Skeletal muscle satellite cell (primary cell): ENCODE measurements at regions not wholly inside any gene's neighbourhood (a gene's known extent, or its start where the extent isn't known, plus 50 kb on each side); places are given as distances from the start of the nearest gene placed in this dataset.

ENCODE experiments used
- H3K27me3 ChIP-seq: 2 replicates; pipeline ENCODE4 v1.7.0; 2013; ENCODE audit warnings: low read length; ENCODE audit not compliant: control insufficient read depth, insufficient read depth
- H3K36me3 ChIP-seq: 2 replicates; pipeline ENCODE4 v1.7.0; 2013; ENCODE audit warnings: mild to moderate bottlenecking, control low read depth, low read length; ENCODE audit not compliant: insufficient read depth
- H3K4me1 ChIP-seq: 2 replicates; pipeline ENCODE4 v1.7.0; 2013; ENCODE audit warnings: low read length; ENCODE audit not compliant: control insufficient read depth, insufficient read depth
- H3K4me2 ChIP-seq: 2 replicates; pipeline ENCODE4 v1.7.0; 2013; ENCODE audit warnings: mild to moderate bottlenecking, low read length
- H3K4me3 ChIP-seq: 2 replicates; pipeline ENCODE4 v1.7.0; 2013; ENCODE audit warnings: low read length
- H3K9ac ChIP-seq: 2 replicates; pipeline ENCODE4 v1.7.0; 2013; ENCODE audit warnings: mild to moderate bottlenecking, low read depth, low read length, moderate library complexity
- H3K9me3 ChIP-seq: replicated peaks from 2 replicates; pipeline ENCODE4 v1.7.0; 2013; ENCODE audit warnings: mild to moderate bottlenecking, control low read depth, low read length

DNA sequence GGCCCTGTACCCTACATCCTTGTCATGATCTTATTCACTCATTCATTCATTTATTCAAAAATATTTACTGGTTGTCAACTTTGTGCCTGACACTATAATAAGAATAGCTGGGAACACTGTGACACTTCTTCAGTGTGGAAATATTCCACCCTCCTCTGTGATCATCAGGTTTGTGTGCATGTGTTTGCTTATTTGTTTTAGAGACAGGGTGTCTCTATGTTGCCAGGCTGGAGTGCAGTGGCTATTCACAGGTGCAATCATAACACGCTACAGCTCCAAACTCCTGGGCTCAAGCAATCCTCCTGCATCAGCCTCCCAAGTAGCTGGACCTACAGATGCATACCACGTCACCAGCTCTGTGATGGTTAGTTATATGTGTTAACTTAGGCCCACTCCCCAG is 50.0 kb upstream of the PLCL2 start:
- H3K9me3 ChIP-seq, result no peaks in the 10 kb centered on the region
- no peak overlapping the region for H3K4me2 ChIP-seq
- no peaks in the 10 kb centered on the region for H3K36me3 ChIP-seq
- no peak overlapping the region for H3K4me3 ChIP-seq
- H3K27me3 ChIP-seq, result peaks cover 10% of the 10 kb centered on the region
- peaks cover 5% of the 10 kb centered on the region for H3K4me1 ChIP-seq
- no peak overlapping the region for H3K9ac ChIP-seq
